GM18519 (cell line): ENCODE measurements at regions not wholly inside any gene's neighbourhood (a gene's known extent, or its start where the extent isn't known, plus 50 kb on each side); places are given as distances from the start of the nearest gene placed in this dataset.
"Not testable (repeated sequence)": the region's sequence is repeated elsewhere in the genome, so short reads cannot be mapped to it uniquely, and the experiment has no call there.

ENCODE experiments used
- ATAC-seq: cut with Tn5 transposase; IDR thresholded peaks from one replicate; pipeline ENCODE4 v1.9.1; 2021; ENCODE audit warnings: mild to moderate bottlenecking, moderate library complexity; ENCODE audit not compliant: unreplicated experiment, low FRiP score

GRCh38 chr3:80771085-80771484 lies 990.4 kb downstream of the GBE1 start:
- no peak for ATAC-seq

DNA sequence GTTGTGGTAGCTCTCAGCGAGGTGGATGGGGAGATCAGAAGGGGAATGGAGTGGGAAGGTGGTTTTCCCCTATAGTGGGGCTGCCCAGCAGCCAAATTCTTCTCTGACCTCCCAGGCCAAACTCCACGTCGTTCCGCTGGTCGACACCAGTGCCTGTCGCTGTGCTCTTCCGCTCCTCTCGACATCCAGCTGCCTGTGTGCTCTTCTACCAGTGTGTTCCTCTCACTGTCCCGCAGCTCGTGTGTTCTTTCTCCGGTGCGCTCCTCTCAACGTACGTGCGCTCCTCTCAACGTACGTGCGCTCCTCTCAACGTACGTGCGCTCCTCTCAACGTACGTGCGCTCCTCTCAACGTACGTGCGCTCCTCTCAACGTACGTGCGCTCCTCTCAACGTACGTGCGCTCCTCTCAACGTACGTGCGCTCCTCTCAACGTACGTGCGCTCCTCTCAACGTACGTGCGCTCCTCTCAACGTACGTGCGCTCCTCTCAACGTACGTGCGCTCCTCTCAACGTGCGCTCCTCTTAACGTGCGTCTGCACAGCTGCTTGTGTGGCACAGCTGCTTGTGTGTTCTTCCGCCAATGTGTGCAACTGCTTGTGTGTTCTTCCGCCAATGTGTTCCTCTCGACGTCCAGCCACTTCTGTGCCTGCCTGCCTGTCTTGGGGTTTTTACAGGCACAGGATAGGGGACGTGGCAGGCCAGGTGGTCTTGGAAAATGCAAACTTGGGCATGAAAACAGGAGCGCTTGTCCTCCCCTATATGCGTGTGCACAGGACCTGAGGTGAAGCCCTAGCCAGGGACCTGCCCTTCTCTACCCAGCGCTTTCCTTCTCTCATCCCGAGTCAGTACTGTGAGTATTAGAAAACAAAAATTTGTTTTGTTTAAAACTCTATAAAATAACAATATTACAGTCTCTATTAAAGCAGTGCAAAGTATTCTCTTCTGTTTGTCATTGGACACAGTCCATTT lies 991.1 kb downstream of the GBE1 start:
- no peak for ATAC-seq

DNA sequence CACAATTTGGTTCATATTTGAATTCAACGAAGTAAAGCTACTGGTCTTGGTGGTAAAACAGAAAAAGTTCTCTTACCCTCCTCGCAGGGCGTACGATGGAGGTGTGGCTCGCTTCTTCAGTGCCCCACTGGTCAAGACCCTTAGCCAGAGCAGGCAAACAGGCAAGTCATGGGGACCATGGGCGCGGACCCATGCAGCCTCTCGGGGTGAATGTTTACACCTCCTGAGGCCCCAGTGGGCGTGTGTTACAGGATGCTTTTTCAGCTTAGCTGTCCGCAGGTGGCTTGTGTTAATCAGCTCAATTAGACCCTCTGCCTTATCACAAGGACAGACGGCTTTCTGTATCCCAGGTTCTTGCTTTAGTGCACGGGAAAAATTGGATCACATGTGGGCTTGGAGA lies 991.8 kb downstream of the GBE1 start:
- no peak for ATAC-seq

GRCh38 chr3:80767604-80768003 lies 993.8 kb downstream of the GBE1 start:
- no peak for ATAC-seq

DNA sequence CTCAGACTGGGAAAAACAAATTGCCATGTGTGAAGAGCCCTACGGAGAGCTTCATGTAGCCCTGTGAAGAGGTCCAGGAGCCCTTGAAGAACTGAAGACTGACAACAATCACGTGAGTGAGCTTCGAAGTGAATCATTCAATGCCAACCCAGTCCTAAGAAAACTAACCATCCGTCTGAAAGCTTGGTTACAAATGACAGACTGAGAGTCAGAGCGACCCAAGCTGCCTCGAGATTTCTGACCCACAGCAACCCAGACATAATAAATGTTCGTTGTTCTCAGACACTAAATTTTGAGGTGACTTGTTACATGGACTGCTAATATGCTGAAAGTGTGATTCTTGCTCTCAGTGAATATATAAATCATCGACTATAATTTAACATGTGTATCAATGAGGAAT lies 987.2 kb upstream of the ROBO1 start:
- no peak for ATAC-seq

GRCh38 chr3:80753021-80753420 lies 985.2 kb upstream of the ROBO1 start:
- no peak for ATAC-seq

GRCh38 chr3:80750637-80751036 lies 982.8 kb upstream of the ROBO1 start:
- no peak for ATAC-seq

DNA sequence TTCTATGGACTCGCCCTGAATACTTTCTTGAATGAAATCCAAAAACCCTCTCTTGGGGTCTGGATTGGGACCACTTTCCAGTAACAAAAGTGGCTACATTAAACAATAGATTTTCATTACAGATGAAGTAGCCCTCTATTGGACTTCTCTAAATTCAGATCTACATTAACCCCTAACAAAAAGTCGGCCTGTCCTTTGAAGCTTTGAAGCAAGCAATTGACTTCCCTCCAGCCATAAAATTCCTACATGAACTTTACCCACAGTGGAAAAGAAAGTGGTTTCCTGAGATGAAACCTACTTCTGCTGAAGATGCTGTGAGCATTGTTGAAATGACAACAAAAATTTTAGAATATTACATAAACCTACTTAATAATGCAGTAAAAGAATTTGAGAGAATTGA lies 967.1 kb upstream of the ROBO1 start:
- no peak for ATAC-seq

DNA sequence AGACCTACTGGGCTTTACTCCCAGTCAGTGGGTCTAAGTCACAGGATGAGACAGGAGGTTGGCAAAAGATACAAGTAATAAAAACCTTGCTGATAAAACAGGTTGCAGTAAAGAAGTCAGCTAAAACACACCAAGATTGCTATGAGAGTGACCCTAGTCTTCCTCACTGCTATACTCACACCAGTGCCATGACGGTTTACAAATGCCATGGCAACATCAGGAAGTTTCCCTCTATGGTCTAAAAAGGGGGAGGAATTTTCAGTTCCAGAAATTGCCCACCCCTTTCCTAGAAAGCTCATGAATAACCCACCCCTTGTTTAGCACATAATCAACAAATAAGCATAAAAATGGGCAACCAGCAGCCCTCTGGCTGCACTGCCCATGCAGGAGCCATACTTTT lies 966.7 kb upstream of the ROBO1 start:
- ATAC-seq: no peak

DNA sequence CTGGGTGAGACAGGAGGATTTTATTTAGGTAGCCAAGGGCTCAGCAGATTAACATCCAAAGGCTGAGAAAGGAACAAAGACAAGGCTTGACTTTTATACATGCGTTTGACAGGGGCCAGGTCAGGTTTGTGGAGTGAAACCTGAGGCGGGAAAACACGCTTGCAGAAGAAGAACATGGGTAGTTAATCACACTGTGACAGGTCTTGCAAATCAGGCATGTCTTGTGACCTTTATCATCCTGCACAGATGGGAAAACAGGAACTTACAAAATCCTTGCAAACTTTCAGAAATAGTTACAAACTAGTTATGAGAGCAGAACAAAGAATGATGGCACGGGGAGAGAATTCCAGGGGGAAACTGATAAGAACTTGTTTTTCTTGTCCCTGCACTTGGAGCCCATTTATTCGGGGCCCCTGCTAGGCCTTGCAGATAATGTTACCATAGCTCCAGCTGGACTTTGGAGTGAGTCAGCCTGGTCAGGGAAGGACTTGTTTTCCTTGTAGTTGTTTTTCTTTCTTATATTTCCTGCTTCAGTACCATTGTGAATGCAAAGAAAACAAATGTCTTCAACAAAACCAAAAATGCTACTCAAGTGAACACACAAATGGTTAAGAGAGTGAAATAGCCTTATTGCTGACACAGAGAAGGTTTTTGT lies 965.9 kb upstream of the ROBO1 start:
- no peak for ATAC-seq

- not testable (repeated sequence) for ATAC-seq
Observed at GRCh38 chr3:80727561-80727960, 959.8 kb upstream of the ROBO1 start.

DNA sequence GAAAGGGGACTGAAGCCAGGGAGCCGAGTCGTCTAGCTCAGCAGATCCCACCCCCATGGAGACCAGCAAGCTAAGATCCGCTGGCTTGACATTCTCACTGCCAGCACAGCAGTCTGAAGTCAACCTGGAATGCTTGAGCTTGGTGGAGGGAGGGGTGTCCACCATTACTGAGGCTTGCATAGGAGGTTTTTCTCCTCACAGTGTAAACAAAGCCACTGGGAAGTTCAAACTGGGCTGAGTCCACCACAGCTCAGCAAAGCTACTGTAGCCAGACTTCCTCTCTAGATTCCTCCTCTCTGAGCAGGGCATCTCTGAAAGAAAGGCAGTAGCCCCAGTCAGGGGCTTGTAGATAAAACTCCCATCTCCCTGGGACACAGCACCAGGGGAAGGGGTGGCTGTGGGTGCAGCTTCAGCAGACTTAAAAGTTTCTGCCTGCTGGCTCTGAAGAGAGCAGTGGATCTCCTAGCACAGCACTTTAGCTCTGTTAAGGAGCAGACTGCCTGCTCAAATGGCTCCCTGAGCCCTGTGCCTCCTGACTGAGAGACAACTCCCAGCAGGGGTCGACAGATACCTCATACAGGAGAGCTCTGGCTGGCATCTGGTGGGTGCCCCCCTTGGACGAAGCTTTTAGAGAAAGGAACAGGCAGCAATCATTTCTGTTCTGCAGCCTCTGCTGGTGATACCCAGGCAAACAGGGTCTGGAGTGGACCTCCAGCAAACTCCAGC lies 942.0 kb upstream of the ROBO1 start:
- ATAC-seq: not testable (repeated sequence)

- no peak for ATAC-seq
Observed at GRCh38 chr3:80705290-80705689, 937.5 kb upstream of the ROBO1 start.

DNA sequence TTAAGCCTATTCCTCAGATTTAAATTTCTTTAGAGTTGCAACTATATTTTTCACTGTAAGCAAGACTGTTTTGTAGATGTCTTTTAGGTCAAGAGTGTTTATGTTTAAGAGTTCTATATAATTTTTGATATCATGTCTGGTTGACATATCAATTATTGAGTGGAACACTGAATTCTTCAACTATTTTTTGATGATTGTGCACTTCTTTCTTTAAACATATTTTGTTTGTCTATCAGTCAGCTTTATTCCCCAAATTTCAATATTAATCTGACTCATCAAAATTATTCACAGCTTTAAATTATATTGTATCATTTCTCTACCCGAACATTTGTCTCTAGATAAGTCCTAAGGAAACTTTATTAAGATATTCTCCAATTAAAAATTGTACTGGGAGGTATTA lies 933.6 kb upstream of the ROBO1 start:
- ATAC-seq: no peak

DNA sequence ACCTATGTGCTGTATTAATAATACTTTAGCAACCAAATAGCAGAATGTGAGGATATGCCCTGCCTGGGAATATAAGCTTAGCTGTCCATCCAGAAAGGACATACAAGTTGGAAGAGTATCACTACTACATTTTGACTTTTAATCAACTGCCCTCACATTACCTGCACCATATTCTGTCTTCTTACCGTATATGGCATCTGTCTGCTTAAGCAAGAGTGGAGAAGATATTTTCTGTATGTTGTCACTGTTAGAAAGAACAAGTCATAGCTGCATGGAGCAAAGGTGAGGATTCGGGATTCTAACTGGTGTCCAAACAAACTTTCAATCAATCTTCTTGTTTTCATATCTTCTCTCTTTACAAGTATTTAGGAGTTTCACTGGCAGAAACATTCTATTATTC lies 929.5 kb upstream of the ROBO1 start:
- ATAC-seq: no peak

DNA sequence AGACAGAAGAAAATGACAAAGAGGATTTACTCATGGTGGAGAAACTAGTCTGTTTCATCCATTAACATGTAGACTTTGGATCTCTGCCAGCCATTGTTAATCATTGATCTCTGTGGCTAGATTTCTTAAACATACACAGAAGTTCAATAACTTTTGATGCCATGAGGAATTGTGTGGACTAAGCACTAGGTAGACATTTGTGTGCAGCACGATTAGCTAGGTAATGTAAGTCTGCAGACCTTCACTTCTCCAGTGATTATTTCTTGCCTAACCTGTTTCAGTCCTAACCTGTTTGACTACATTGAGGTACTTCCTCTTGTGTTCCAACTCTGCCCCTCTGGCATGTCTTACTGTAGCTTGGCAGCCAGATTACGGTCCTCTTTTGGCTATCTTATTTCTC lies 928.5 kb upstream of the ROBO1 start:
- ATAC-seq: no peak

- no peak for ATAC-seq
Observed at GRCh38 chr3:80688814-80689213, 921.0 kb upstream of the ROBO1 start.

- no peak for ATAC-seq
Observed at GRCh38 chr3:80682951-80683350, 915.2 kb upstream of the ROBO1 start.

GRCh38 chr3:80682235-80682634 lies 914.4 kb upstream of the ROBO1 start:
- no peak for ATAC-seq

DNA sequence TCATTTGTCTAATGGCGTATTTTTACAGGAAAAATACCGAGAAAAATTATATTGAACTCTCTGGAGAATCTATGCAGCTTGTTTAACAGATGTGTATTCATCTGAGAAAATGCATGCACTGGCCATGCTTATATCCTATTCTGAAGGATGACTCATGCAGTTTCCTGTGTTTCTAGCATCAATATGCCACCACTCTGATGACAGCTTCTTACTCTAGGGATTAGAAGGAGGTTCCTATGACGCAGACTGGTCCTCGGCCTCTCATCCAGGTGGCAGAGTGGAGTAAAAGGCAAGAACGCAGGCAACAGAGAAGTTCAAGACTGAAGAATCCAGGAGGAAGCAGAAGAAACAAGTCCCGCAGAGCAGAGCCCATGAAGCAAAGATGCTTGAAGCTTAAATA lies 910.0 kb upstream of the ROBO1 start:
- ATAC-seq: no peak

- no peak for ATAC-seq
Observed at GRCh38 chr3:80676866-80677265, 909.1 kb upstream of the ROBO1 start.
